CD4-positive, alpha-beta T cell treated with Interleukin-4 for 1 hour (primary cell): ENCODE measurements at regions not wholly inside any gene's neighbourhood (a gene's known extent, or its start where the extent isn't known, plus 50 kb on each side); places are given as distances from the start of the nearest gene placed in this dataset.

Experiments used
- DNase-seq, 2 donors: peaks; one replicate each; pipeline ENCODE4 v3.0.0-alpha.2; 2020 to 2022

DNA sequence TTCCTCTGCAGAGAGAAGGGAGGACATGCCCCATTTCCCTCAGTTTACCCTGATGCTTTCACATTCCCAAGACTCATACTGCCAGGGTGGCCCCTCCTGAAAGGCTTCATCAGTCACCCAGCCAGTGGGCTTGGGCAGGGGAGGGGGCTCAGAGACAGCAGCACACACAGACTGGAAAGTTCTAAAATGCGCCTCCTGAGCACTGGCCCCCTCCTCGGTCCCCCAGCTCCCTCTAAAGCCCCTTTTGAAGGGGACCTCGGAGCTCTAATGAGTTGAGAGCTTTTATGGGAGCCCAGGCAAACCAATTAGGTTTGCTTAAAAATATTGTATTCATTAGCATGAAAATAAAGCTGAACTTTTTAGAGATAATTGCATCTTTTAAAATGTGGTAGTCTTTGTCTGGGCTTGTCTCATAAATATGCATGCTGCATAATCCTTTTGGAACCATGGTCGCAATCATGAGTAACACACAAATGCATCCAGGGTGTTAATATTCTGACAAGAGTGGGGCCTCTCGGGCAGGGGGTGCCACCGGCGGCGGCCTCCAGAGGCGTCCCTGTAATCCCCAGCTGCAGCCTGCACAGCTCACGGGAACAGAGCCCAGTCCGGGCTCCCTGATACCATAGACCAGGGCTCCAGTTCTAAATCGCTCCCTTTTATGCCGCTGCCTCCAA, 78.5 kb downstream of the RPLP1 start:
- DNase-seq = no peak

DNA sequence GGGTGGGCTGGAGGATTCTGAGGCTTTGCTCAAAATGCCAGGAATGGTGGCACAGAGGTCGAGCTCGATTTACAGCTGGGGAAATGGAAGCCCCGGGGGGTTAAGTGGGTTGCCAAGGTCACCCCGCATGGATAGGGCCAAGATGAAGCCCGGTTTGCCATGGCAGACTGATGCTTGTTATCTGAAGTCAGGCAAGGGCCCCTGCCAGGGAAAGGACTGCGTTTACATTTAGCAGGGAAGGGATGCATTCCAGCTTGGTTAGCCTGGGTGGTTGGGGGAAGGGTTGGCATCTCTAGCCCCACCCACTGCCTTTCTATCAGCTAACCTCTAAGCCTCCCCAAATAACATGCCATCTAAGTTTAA, 79.0 kb downstream of the RPLP1 start:
- no peak for DNase-seq

DNA sequence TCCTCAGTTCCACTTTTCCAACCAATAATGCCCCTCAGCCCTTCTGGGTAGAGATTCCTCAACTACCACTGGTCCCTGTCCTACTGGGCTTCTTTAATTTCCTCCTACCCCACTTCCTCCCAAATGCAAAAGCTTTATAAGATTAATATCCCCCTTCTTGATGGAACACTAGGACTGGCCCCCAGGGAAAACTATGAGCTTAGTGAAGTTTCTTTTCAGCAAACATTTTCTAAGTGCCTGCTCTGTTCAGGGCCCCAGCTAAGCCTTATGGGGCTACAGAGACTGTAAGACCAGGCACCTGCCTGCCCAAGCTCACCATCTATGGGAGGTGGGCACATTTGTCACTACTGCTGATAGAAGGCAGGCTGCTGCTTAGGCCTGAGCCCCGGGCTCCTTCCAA, 79.4 kb downstream of the RPLP1 start:
- DNase-seq = no peak

DNA sequence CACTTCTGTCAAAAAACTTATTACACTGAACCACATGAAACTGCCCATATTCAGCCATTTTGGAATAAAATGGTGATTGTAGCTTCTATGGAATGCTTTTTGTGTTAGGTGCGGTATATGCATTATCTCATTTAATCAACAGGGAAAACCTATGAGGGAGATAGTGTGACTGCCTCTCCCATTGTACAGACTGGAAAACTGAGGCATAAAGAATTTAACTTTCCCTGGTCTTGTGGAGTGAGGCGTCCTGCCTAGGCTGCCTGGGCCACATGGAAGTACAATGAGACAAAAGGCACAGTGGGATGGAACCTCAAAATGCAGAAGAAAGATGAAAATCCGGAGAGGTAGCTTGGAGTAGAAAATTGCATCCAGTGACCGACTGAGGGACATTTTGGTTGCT, 80.2 kb downstream of the RPLP1 start:
- no peak for DNase-seq

DNA sequence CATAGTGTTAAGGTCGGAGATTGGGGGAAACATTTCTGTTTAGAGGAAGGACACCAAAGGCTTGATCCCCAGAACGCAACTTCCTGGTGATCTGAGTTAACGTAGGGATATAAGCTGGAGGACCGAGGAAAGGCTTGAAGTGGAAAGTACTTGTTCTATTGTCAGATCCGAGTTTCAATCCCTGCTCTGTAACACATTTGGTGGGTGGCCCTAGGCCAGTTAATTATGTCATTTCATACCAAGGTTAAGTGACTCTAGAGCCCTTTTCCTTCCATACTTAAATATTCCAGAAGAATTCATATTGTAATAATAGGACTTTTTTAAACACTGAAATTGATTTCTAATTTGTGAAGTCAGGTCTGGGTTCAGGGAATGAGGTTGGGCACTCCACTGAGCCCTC, 80.9 kb downstream of the RPLP1 start:
- no peak for DNase-seq

DNA sequence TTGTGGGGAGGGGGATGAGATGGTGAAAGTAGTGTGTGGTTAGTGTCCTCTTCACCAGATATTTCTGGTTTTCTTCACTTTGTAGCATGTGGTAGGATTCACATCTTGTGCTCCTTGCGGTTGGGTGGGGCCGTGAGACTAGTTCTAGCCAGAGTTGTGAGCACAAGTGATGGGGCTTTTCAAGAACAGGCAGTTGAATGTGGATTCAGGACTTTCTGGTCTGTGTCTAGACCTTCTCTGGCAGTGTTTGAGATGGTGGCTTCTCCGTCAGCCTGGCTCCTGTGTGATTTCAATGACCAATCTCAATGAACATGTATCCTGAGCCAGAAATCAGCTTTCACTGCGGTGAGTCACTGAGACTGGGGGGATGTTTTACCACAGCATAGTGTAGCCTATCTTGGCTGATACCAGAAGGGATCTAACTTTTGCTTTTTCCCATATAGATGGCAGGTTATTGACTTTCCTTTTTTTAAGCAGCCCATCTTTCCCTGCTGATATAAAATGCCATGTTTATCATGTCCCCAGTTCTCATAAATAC, 82.6 kb downstream of the RPLP1 start:
- no peak for DNase-seq

DNA sequence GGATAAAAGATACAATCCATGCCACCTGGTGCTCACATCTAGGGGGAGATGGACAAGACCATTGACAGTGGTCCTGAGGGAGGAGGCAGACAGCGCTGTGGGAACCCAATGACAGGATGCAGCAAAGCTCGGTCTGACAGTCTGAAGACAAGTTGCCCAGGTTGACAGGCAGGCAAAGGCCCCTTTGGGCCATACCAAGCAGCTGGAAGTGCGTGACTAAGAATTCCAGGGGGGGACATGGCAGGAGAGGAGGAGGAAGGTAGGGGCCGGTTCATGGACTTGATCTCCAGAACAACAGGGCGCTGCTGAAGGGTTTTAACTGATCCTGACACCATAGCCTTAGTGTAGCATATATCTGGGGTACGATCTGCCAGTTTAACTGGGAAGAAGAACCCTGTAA, 83.4 kb downstream of the RPLP1 start:
- DNase-seq = no peak

DNA sequence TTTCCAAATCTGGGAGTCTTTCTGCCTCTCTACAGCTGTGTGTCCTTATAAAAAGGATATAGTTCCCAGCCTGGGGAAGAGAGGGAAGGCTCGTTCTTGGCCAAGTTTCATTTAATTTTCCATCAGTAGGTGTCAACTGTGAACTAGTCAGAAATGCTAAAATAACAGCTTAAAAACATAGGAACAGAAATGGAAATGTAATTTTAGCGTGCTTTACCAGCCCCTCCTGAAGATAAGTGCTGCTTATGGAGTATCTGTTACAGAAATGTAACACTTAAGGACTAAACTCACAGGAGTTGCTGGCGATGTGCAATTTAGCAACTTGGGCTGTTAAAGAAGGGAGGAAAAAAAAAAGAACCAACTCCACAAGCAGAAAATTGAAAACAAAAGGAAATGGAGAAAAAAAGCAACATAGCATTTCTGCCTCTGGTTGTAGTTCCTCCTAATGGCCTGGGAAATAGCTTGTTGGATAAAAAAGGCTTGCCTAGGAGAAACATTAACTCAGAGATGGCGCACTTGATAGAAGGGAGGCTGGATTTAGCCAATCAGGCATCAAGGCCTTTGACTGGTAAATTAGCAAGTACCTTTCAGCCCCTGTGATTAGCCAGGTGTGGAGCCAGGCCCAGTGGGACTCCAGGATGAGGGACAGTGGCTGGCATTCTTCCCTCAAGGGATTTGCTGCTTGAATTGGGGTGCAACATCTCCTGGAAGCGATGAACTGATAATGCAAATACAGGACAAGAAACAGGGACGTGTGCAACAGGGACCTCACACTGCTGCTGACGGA, 84.3 kb downstream of the RPLP1 start:
- DNase-seq = no peak

DNA sequence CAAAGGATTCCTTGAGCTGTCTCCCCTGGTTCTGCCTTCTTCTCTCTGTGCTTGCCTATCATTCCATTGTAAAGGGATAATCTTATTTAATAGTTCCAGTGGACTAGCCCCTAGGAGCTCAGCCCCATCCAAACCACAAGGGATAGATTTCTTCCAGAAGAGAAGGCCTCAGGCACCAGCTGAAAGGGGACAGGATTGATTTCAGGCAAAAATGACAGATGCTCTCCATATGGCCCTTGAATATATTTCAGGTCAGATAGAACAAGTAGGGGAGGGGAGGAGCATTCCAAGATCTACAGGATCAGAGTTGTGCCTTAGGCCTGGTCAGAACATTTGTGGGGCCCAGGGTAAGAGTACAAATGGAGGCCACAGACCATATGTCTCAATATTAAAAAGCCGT, 85.3 kb downstream of the RPLP1 start:
- no peak for DNase-seq

DNA sequence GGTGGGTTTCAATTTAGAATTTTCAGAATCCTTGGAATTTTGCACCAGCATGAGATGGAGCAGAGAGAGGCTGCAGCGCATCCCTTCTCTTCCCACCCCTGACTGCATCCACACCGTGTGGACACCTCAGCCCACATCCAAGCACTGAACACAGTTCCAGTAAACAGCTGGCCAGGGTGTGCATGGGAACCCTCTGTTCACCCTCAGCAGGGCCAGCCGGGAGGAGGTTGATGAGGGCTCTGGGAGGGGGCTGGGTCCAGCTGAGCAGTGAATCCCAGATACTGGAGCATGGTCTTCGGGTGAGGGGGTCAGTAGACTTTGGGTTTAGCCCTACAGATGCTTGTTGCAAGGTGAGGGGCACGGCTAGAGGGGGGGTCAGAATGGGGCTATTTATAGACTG, 85.8 kb downstream of the RPLP1 start:
- no peak for DNase-seq

DNA sequence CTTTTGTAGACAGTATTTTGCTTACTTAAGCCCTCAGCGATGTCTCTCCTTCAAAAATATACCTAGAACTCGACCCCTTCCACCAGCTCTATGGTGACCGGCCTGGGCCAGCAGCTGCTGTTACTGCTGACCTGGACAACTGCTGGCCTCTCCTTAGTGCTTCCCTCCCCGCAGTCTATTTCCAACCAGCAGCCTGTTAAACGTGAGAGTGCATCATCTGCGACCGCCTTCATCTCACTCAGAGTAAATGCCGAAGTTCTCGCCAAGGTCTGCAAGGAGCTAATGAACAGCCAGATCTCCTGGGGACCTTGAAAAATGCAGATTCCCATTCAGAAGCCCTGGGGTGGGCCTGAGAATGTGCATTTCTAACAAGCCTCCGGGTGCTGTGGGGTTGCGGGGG, 86.7 kb downstream of the RPLP1 start:
- no peak for DNase-seq

DNA sequence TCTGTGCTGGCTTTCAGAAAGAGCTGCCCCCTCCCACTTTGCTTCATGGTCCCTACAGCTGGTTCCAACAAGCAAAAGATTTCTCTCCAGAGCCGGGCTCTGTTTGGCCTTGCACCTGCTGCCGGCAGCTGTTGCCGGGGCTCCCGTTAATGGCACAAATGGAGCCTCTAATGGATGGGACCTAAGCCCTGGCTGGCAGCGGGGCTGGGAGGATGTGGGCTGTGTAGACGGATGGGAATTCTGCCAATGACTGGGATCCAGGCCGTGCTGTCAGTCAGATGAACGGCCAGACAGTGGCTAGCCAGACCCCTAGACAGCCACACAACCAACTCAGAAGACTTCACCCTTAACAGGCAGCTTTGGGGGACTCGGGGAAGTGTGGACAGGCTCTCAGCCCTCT, 88.0 kb downstream of the RPLP1 start:
- no peak for DNase-seq

DNA sequence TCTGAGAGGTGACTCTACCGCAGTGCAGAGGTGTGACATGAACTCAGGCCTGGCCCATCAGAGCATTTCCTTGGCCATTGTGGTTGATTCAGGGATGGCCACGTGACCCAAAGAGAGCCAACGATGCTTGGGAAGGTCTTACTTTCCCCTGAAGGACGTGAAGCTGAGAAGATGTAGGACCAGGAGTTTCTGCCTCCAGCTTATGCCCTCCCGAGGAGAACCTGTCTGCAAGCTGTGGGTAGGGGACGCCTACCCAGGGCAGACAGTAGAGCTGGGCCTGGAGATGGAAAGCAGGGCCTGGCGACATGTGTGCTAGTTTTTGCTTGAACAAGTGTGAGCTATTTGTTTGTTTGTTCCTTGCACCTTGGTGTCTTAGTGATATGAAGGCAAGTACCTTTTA, 89.4 kb downstream of the RPLP1 start:
- no peak for DNase-seq

DNA sequence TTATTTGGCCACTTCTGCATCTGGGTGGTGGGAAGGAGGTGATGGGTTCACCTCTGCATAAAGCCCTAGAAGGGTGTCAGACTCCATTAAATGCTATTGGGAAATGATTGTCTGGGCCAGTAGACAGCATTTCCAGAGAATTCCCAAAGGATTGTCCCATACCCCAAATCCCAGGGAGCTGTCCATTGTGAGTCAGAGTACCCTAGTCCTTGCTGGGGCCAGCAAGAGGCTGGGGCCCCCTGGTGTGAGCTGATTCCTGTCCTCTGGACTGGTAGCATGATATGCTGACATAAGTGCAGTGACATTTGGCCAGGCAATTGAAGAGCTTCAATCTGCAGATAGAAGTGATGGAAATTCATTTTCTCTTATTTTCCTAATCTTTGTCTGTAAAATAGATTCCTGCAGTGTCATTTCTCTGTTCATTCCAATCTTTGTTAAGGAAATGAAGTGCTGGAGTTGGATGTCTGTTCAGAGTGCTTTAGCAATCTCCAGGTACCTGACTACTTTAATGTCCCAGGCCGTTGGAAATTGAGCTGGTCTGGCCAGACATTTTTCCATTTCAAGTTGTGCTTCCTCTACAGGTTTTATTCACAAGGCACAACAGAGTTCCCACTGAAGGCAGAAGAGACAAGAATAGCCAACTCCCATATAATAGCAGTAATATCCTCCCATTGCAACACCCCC, 91.2 kb downstream of the RPLP1 start:
- no peak for DNase-seq

DNA sequence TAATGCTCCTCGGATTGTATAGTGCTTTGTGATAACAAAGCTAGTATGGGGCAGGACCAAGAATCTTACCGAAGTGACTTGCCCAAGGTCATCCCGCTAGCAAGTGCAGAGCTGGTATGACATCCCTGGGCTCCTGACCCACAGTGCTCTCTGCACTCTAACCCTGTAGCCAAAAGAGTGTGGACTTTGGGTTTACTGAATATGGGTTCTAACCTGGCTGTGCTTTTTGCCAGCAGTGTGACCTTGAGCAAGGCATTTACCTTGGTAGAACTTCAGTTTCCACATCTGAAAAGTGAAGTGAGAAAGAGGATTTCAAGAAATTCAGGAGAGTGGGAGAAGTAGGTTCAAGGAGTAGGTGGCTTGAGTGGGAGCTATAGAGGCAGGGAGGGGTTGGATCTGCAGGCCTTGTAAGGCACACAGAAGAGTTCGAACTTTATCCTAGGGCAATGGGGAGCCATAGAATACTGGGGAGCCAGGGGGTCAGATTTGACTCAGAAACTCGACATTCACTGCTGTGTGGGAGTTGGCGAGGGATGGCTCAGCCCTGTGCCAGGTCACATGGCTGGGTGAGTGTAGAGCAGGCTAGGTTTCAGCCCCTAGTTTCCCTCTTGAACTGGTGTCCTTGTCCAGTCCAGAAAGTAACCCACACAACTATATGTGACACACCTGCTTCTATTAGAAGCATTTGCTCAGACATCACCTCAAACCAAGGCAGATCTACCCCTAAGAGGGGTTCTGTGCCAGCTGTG, 91.9 kb downstream of the RPLP1 start:
- DNase-seq = no peak

DNA sequence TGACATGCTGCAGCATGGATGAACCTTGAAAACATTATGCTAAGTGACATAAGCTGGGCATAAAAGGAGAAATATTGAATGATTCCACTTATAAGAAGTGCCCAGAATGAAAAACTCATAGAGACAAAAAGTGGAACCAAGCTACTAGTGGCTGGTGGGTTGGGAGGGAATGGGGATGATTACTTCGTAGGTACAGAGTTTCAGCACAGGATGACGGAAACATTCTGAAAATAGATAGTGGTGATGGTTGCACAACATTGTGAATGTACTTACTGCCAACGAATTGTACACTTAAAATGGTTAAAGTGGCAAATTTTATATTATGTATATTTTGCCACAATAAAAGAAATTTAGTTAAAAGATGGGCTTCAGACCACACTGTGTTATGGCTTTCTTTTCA, 93.6 kb downstream of the RPLP1 start:
- no peak for DNase-seq

DNA sequence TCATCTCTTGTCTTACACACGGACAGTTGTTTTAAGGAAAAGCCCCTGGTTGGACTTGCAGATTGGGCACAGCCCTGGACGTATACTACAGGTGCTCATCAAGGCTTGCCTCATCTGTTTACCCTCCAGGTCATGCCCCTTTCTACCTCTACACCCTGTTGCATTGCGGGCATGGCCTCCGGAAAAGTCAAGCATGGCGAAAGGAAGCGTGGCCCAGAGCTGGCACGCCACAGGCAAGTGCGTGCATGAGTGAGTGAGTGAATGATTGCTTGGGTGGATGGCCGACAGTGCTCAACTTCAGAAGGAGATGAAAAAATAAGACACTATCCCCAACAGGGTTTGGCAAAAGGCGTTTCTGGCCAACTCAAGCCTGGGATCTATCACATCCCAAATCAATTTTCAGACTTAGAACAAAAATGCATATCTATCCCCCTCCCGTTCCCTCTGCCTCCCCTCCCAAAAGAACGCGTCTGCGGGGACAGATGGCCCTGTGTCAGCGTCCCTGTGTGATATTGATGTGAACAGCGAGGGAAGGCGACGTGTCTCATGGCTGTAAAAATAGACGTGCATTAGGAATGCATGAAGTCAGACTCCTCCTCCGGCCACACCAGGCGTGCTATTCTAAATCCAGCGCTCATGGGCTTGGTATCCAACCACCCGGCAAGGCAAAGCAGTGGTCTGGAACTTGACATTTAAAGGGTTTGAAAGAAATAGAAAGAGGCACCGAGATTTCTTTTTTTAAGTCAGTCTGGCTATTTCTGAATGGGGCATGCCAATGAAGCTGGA, 96.0 kb downstream of the RPLP1 start:
- no peak for DNase-seq

DNA sequence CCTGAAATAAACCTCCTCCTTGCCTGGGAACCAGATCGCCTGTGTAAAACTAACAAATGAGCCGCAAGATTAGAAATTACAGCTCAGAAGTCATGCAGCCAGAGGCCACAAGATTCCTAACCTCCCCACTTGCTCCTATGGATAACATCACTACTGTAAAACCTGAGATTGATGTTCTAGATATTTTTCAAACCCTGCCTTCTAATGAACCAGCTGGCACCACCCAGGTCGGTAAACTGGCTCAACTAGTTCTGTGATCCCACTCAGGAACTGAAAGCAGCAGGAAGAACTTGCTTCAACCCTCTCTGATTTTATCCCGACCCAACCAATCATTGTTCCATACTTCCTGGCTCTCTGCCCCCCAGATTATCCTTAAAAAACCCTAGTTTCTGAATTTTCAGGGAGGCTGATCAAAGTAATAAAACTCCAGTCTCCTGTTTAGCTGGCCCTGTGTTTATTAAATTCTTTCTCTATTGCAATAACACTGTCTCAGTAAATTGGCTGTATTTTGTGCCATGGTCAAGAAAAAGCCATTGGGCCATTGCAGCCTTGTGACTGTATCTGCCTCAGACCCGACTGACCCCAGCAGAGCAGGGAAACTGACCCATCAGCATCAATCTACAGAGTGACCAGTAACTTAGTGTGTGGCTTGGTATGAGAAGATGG, 98.9 kb downstream of the RPLP1 start:
- no peak for DNase-seq

DNA sequence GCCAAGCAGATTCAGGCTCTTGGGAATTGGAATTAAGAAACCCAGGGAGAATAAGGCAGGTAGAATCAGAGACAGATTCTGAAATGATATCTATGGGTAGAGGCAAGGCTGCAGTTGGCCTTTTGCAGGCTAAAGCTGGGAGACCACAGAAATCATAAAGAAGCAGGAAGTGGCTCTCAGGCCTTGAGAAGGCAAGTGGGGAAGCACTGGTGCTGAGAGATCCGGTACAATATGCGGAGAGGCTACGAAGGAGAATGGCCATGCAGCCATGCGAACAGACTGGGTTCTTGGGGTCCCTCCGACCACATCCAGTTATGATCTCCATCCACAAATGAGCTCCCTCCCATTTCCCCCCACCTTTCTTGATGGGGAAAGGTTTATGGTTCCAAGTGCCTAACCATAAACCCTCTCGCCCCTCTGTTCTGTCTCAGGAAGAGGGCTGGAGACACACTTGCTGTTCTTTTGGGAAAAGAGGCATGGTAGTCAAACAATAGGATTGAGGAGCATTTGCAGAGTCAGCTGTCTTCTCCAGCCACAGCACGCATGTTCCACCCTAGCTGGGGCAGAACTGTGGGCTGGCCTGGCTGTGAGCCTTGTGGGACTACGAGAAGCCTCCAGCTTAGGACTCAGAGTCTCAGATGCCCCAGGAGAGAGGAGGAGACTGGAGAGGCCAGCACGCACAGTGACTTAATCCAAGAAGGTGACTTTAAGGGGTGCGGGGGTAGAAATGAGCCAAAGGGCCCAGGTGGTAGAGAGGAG, 99.6 kb downstream of the RPLP1 start:
- DNase-seq = no peak

DNA sequence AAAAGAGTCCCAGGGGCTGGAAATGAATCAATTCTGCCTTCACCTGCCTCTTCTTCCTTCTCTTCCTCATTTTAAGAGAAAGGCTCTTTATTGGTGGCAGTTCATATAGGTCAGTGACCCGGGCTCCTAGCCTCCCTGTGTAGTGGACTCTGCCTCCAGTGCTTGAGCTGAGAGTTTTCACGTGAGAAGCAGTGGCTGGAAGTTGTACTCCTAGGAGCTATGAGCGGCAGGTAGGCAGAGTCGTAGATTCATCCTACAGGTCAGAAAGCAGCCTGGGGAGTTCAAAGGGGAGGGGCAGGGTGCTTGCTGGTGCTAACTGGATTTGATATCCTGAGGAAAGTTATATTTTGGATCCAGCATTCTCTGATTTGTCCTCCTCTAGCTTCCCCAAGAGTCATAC, 101.1 kb downstream of the RPLP1 start:
- no peak for DNase-seq
